ENCODE measurements at regions not wholly inside any gene's neighbourhood (a gene's known extent, or its start where the extent isn't known, plus 50 kb on each side); places are given as distances from the start of the nearest gene placed in this dataset.

DNA sequence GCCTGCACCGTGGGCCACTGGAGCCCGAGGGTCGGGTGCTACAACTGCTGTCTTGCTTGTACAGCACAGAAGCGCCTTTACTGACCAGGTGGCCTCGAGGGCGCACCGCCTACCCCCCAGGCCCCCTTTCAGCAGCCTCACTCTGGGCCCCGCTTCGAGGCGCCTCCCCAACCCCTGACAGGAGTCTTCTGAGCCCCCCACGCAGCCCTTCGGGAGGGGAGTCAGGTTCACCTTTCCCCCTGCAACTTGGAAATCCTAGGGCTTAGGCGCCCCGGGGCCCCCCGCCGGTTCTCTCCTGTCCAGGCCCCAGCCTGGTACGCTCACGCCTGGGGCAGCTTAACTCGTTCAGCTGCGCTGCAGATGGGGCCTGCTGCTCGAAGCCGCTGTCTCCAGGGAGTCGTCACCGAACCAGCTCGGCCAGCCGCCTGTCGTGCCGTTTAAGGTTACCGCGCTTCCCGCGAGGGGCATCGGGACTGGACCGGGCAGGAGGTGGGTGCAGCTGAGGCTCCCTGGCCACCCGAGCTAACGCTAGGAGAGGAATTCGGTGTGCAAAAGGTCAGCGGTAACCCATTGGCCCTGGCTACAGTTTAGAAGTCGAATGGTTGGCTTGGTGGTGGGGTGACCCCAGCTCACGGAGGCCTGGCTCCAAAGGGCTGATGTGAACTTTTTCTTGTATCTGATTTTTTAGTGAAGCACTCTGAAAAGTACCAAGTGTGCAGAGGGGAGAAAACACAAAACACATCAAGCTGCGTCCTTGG is 58.9 kb upstream of the BCOR start:
- TF ChIP-seq, protein P1, sequence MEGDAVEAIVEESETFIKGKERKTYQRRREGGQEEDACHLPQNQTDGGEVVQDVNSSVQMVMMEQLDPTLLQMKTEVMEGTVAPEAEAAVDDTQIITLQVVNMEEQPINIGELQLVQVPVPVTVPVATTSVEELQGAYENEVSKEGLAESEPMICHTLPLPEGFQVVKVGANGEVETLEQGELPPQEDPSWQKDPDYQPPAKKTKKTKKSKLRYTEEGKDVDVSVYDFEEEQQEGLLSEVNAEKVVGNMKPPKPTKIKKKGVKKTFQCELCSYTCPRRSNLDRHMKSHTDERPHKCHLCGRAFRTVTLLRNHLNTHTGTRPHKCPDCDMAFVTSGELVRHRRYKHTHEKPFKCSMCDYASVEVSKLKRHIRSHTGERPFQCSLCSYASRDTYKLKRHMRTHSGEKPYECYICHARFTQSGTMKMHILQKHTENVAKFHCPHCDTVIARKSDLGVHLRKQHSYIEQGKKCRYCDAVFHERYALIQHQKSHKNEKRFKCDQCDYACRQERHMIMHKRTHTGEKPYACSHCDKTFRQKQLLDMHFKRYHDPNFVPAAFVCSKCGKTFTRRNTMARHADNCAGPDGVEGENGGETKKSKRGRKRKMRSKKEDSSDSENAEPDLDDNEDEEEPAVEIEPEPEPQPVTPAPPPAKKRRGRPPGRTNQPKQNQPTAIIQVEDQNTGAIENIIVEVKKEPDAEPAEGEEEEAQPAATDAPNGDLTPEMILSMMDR (IDR thresholded peaks at IDR 0.05) = no peak
- TF ChIP-seq EP300 (IDR thresholded peaks at IDR 0.05) (no peak), POLR2AphosphoS5 (IDR thresholded peaks at IDR 0.05) (no peak)
- Histone ChIP-seq H3K27ac (replicated peaks in 1 of 4) (peak overlapping the region in 1 of 4 donors; percentile 81), H3K4me1 (peaks cover 11 to 63% (median 42%) of the 10 kb centered on the region in 4 donors), H3K9me3 (no peaks in the 10 kb centered on the region), H3K4me3 (no peak overlapping the region), H3K36me3 (no peaks in the 10 kb centered on the region), H3K27me3 (peaks cover 0 to 16% (median 0%) of the 10 kb centered on the region in 4 donors)
- 53% methylated on average over 6 of the region's 41 CpGs for WGBS
- no peak for DNase-seq (ENCODE audit: extremely low spot score)
- intact Hi-C loops (cut with DNase I) = loop anchor here (5.0 to 10.0 kb wide), 3 partner anchors 144 to 424 kb away; no protein-coding TSS in a partner anchor

DNA sequence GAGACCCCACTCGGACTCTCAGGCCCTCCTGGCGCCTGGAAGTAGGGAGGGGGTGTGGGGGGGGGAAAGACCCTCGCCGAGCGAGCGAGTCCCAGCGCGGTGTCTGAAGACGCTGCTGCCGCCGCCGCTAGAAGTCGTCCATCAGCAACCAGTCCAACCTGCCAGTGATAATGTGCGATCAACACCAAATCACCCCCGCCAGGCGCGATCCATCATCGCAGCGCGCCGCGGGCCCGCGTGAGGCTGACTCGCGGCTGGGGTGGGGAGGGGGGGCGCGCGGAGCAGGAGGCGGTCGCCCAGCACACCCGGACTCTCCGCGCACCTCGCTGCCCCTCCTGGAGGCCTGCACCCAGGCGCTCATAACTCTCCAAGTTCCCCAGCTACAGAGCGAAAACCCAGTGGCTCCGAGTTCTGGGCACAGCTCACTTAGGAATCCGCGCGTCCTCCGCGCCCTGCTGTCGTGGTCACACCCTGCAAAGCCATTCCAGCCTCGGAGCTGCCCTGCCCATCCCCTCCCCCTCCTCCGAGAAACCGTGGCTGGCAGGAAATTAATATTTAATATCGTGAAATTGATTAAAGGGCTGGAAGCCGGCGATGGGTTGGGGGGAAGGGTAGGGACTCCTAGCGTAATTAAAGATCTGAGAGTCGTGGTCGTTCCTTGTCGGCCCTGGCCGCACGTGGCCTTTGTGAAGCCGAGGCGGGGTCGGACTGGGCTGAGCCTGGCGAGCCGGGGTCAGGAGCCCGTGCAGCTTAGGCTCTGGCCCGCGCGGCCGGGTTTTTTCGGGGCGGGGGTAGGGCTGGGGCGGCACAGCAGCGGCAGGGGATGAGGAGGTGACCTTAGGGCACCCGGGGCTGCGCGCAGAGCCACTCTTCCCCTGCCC is 58.1 kb upstream of the BCOR start:
- 38% methylated on average over 13 of the region's 73 CpGs for WGBS
- no peak for TF ChIP-seq POLR2AphosphoS5 (IDR thresholded peaks at IDR 0.05)
- Histone ChIP-seq H3K4me1 (peaks cover 13 to 68% (median 42%) of the 10 kb centered on the region in 4 donors), H3K36me3 (no peaks in the 10 kb centered on the region), H3K27me3 (peaks cover 0 to 18% (median 0%) of the 10 kb centered on the region in 4 donors), H3K27ac (replicated peaks in 1 of 4) (peak overlapping the region; percentile 71 to 81 (median 76)), H3K9me3 (no peaks in the 10 kb centered on the region), H3K4me3 (peak overlapping the region; percentile 53 to 62 (median 55))
- no peak for DNase-seq (ENCODE audit: extremely low spot score)
- intact Hi-C loops (cut with DNase I) = loop anchor here (1.0 to 10.0 kb wide), 4 partner anchors 16 to 424 kb away; no protein-coding TSS in a partner anchor

DNA sequence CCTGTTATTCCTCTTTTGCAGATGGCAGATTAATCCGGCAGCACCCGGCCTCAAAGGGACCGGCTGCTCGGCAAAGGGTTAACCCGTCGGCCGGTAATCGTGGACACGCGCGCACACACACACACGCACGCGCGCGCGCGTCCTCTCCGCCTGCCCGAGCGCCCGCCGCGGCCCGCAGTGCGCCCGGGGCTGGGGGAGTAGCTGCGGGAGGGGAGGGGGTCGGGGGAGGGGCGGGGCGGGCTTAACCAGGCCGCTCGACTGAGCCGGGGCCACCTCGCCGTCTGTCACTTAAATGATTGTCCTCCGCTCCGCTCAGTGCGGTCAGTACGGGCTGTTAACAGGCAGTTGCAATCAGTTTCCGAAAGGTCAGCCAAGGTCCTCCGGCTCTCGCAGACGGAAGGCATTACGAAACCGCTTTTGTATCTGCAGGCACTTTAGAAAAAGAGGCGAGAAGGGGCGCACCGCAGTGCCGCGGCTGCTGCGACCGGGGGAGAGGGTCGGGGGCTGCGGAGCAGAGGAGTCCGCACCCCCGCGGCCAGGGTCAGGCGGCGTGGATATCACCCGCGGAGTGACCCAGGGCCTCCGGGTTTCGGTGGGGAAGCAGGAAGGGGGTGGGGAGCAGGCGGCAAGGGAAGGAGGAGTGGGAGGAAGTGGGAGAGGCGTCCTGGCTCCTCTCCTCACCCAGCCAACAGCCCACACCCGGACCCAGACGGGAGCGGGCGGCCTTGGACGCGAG is 57.3 kb upstream of the BCOR start:
- peak overlapping the region; percentile 71 to 81 (median 76) for H3K27ac ChIP-seq (replicated peaks in 1 of 4)
- intact Hi-C loops (cut with DNase I) = loop anchor here (1.0 to 10.0 kb wide), 5 partner anchors 17 to 423 kb away; no protein-coding TSS in a partner anchor

DNA sequence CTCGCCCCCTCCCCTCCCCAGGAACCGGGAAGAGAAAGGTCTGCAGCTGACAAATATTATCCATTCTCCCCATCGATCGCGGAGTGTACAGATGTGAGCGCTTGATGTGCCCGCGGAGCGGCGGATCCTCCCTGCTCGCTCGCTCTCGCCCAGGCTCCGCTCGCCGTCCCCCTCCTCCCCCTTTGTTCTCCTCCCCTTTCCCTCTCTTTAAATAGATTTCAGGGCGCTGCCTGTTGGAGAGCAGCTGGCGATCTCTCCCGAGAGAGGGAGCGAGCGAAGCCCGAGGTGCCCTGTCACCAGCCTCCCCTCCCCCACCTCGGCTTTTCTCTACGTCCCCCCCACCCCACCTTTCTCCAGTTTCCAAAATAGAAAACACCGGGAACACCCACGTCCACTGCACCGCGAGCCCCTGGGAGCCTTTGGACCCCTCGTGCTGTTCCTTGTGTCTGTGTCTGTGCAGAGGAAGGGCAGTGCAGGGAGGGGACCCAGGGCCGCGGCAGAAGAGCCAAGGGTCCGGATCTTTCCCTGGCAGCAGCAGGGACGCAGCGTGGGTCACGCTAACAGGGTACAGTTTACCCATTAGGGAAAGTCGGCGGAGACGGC is 56.6 kb upstream of the BCOR start:
- 4% methylated on average over 24 of the region's 38 CpGs for WGBS
- TF ChIP-seq EP300 (IDR thresholded peaks at IDR 0.05) = no peak
- TF ChIP-seq, protein P1 (IDR thresholded peaks at IDR 0.05) = peak in 1 of 3 experiments; percentile 3
- Histone ChIP-seq H3K4me3 (peak overlapping the region; percentile 53 to 62 (median 55)), H3K9me3 (no peaks in the 10 kb centered on the region), H3K27ac (replicated peaks in 1 of 4) (peak overlapping the region; percentile 71 to 81 (median 76)), H3K27me3 (peaks cover 0 to 21% (median 0%) of the 10 kb centered on the region in 4 donors), H3K36me3 (no peaks in the 10 kb centered on the region), H3K4me1 (peaks cover 19 to 68% (median 48%) of the 10 kb centered on the region in 4 donors)
- DNase-seq (ENCODE audit: extremely low spot score) = no peak
- intact Hi-C loops (cut with DNase I) = loop anchor here (5.0 to 10.0 kb wide), 2 partner anchors 47 to 340 kb away; no protein-coding TSS in a partner anchor

More for the DNA sequence above, 57.3 kb upstream of the BCOR start:
- peak; percentile 92 for DNase-seq (ENCODE audit: extremely low spot score)
- Histone ChIP-seq H3K27me3 (peaks cover 0 to 23% (median 0%) of the 10 kb centered on the region in 4 donors), H3K4me1 (peaks cover 13 to 68% (median 42%) of the 10 kb centered on the region in 4 donors), H3K9me3 (no peaks in the 10 kb centered on the region), H3K4me3 (peak overlapping the region; percentile 53 to 62 (median 55)), H3K36me3 (no peaks in the 10 kb centered on the region)
- TF ChIP-seq POLR2AphosphoS5 (IDR thresholded peaks at IDR 0.05) (peak; percentile 25 to 50), EP300 (IDR thresholded peaks at IDR 0.05) (no peak)
- WGBS = 3% methylated on average over 26 of the region's 72 CpGs

Measured in esophagus muscularis mucosa (tissue), 4 donors.